ENCODE measurements at regions not wholly inside any gene's neighbourhood (a gene's known extent, or its start where the extent isn't known, plus 50 kb on each side); places are given as distances from the start of the nearest gene placed in this dataset.

GRCh38 chr4:45072981-45073380 lies 346.6 kb upstream of the GNPDA2 start:
- TF ChIP-seq CTCF (conservative IDR thresholded peaks at IDR 0.05 in 1 of 2, IDR thresholded peaks at IDR 0.05 in 1 of 2; ENCODE audit: low read depth in 1 of 2, low read length in 2 of 2) (no peak), EZH2 (IDR thresholded peaks at IDR 0.05; ENCODE audit: low read length, missing control alignments) (no peak)

Data from fibroblast of lung (primary cell).